HFF-Myc (cell line): ENCODE measurements at regions not wholly inside any gene's neighbourhood (a gene's known extent, or its start where the extent isn't known, plus 50 kb on each side); places are given as distances from the start of the nearest gene placed in this dataset.
A peak's percentile ranks its signal among the peaks of the same experiment; 100 is the strongest.

Experiments
- DNase-seq: peaks from one replicate; pipeline ENCODE4 v3.0.0-alpha.2; 2011; ENCODE audit warnings: low read depth; ENCODE audit errors: extremely low read depth
- H3K4me3 ChIP-seq: replicated peaks from 2 replicates; pipeline ENCODE4 v1.5.1; 2011; ENCODE audit warnings: low read depth, mild to moderate bottlenecking, control low read depth, low read length
- TF ChIP-seq, protein P1 (sequence below): IDR thresholded peaks from 2 replicates; pipeline ENCODE4 v1.5.1; 2012; ENCODE audit warnings: mild to moderate bottlenecking, low read depth, low read length, control low read depth; ENCODE audit errors: missing control alignments

GRCh38 chr3:59482684-59483083, 432.9 kb upstream of the CFAP20DC start:
- no peak for DNase-seq
- TF ChIP-seq, protein P1, sequence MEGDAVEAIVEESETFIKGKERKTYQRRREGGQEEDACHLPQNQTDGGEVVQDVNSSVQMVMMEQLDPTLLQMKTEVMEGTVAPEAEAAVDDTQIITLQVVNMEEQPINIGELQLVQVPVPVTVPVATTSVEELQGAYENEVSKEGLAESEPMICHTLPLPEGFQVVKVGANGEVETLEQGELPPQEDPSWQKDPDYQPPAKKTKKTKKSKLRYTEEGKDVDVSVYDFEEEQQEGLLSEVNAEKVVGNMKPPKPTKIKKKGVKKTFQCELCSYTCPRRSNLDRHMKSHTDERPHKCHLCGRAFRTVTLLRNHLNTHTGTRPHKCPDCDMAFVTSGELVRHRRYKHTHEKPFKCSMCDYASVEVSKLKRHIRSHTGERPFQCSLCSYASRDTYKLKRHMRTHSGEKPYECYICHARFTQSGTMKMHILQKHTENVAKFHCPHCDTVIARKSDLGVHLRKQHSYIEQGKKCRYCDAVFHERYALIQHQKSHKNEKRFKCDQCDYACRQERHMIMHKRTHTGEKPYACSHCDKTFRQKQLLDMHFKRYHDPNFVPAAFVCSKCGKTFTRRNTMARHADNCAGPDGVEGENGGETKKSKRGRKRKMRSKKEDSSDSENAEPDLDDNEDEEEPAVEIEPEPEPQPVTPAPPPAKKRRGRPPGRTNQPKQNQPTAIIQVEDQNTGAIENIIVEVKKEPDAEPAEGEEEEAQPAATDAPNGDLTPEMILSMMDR: no peak
- no peak overlapping the region for H3K4me3 ChIP-seq

- DNase-seq: no peak
- H3K4me3 ChIP-seq: no peak overlapping the region
- TF ChIP-seq, protein P1: no peak
These were observed 432.1 kb upstream of the CFAP20DC start for GRCh38 chr3:59481776-59482400.

DNA sequence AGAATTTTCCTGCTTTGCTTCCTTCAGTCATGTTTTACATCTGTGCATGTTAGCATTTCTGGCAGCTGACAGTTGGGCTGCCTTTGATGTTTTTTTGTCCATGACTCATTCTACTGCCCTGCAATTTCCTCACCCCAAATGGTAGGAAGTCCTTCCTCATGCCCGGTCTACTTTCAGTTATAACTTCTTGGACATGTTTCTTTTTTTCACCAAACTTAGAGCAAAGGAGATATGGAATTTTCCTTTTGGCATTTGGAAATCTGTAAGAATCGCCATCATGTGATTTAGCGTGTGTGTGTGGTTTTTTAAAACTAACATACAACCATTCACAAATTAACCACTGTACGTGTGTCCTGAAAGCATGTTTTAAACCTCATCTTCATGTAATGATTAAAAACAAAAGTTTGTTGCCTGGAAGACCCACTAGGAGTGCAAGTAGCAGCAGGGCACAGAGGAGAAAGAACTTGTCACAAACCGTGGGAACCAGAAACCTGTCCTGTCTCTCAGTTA, 430.7 kb upstream of the CFAP20DC start:
- DNase-seq: peak; percentile 9
- TF ChIP-seq, protein P1: no peak
- no peak overlapping the region for H3K4me3 ChIP-seq

GRCh38 chr3:59473636-59474035, 423.8 kb upstream of the CFAP20DC start:
- DNase-seq: no peak
- no peak overlapping the region for H3K4me3 ChIP-seq
- TF ChIP-seq, protein P1: no peak

- TF ChIP-seq, protein P1: no peak
- DNase-seq: no peak
- H3K4me3 ChIP-seq: no peak overlapping the region
These were observed 422.7 kb upstream of the CFAP20DC start for GRCh38 chr3:59472541-59472940.

- DNase-seq: no peak
- H3K4me3 ChIP-seq: no peak overlapping the region
- TF ChIP-seq, protein P1: no peak
These were observed 420.3 kb upstream of the CFAP20DC start for GRCh38 chr3:59469948-59470723.
